HCT116 (cell line): ENCODE measurements at regions not wholly inside any gene's neighbourhood (a gene's known extent, or its start where the extent isn't known, plus 50 kb on each side); places are given as distances from the start of the nearest gene placed in this dataset.

Experiments used
- ATAC-seq: fragments of 200-7000 bp; cut with Tn5 transposase; 2 replicates; pipeline ENCODE4 v1.9.1; 2020; ENCODE audit warnings: mild to moderate bottlenecking, moderate library complexity
- BruUV-seq: library from RNA; stranded (reverse); fragments of 400-500 nt; replicated peaks from 2 replicates; lab custom pipeline; 2021; lab: Mats Ljungman, UMichigan
- CTCF ChIA-PET: fragments of 300-600 bp; sonication (Branson Sonifier 250); formaldehyde crosslinking; loops from one replicate; lab custom pipeline; 2021; ENCODE audit warnings: antibody characterized with exemption; lab: Charles Lee
- POLR2A ChIA-PET: fragments of 300-600, 350-600 bp; sonication (Branson Sonifier 250); formaldehyde crosslinking; loops from one replicate; lab custom pipeline; 2021; ENCODE audit warnings: antibody characterized with exemption; lab: Charles Lee
- RAD21 ChIA-PET, 2 experiments: fragments of 300-600 bp; sonication (Branson Sonifier 250); formaldehyde crosslinking; loops; one replicate each; lab custom pipeline; 2023; ENCODE audit warnings: low total read pairs in 2 of 2; ENCODE audit not compliant: uncharacterized antibody in 2 of 2, unreplicated experiment in 2 of 2, low non-redundant PET in 1 of 2; lab: Charles Lee
- DNase-seq: peaks from one replicate; pipeline ENCODE4 v3.0.0-alpha.2; 2010; ENCODE audit warnings: low read depth, low spot score
- H2AFZ ChIP-seq: fragments of 200-600 bp; shearing (Covaris generic), sonication (generic); 2 replicates; pipeline ENCODE4 v1.6.1; 2017; ENCODE audit warnings: low read depth, mixed run types, mixed read lengths, antibody characterized with exemption, low read length; ENCODE audit not compliant: poor library complexity, severe bottlenecking
- H3K27ac ChIP-seq: 2 replicates; pipeline ENCODE4 v1.5.1; 2012; ENCODE audit warnings: low read depth, low read length
- H3K27me3 ChIP-seq: fragments of 200-600 bp; sonication (generic); 2 replicates; pipeline ENCODE4 v1.6.1; 2016; ENCODE audit warnings: mixed run types, low read length, mixed read lengths; ENCODE audit not compliant: insufficient read depth
- H3K36me3 ChIP-seq, 2 experiments: fragments of 200-500 bp in 1 of 2; fragments of 200-600 bp in 1 of 2; sonication (Bioruptor generic) in 1 of 2; sonication (generic) in 1 of 2; 2 replicates each; pipeline versions ENCODE4 v1.5.1 to v1.6.1; 2014 to 2016; ENCODE audit warnings: low read length in 2 of 2, inconsistent platforms in 1 of 2, mixed read lengths in 1 of 2, mixed run types in 1 of 2; ENCODE audit not compliant: insufficient read depth in 2 of 2, control insufficient read depth in 1 of 2
- H3K4me1 ChIP-seq, 2 experiments: fragments of 200-600 bp in 1 of 2; sonication (generic) in 1 of 2; 2 replicates each; pipeline versions ENCODE4 v1.5.1 to v1.6.1; 2012 to 2017; ENCODE audit warnings: low read length in 2 of 2, inconsistent platforms in 1 of 2, mild to moderate bottlenecking in 1 of 2, mixed read lengths in 1 of 2, mixed run types in 1 of 2, moderate library complexity in 1 of 2; ENCODE audit not compliant: insufficient read depth in 2 of 2, control insufficient read depth in 1 of 2
- H3K4me2 ChIP-seq: fragments of 200-600 bp; sonication (generic); 2 replicates; pipeline ENCODE4 v1.6.1; 2017; ENCODE audit warnings: mixed run types, low read length, mixed read lengths
- H3K4me3 ChIP-seq, 2 experiments: fragments of 200-600 bp in 1 of 2; sonication (generic) in 1 of 2; replicated peaks in 1 of 2; 2 replicates each; pipeline ENCODE4 v1.5.1; 2011 to 2016; ENCODE audit warnings: low read length in 2 of 2, control low read depth in 1 of 2, low read depth in 1 of 2, mild to moderate bottlenecking in 1 of 2, mixed read lengths in 1 of 2, mixed run types in 1 of 2
- H3K79me2 ChIP-seq: fragments of 200-600 bp; sonication (generic); 2 replicates; pipeline ENCODE4 v1.6.1; 2017; ENCODE audit warnings: mild to moderate bottlenecking, mixed run types, low read length, moderate library complexity, mixed read lengths; ENCODE audit not compliant: insufficient read depth
- H3K9ac ChIP-seq: fragments of 200-600 bp; sonication (generic); 2 replicates; pipeline ENCODE4 v1.6.1; 2016; ENCODE audit warnings: low read length, mixed read lengths
- H3K9me2 ChIP-seq: fragments of 200-600 bp; sonication (generic), shearing (Covaris generic); 2 replicates; pipeline ENCODE4 v1.6.1; 2017; ENCODE audit warnings: mixed run types, mild to moderate bottlenecking, moderate library complexity; ENCODE audit not compliant: insufficient read depth
- H3K9me3 ChIP-seq, 2 experiments: fragments of 200-500 bp in 1 of 2; fragments of 200-600 bp in 1 of 2; sonication (Bioruptor generic) in 1 of 2; sonication (generic) in 1 of 2; 2 replicates each; pipeline ENCODE4 v1.6.1; 2014 to 2017; ENCODE audit warnings: low read length in 2 of 2, mixed read lengths in 2 of 2, inconsistent platforms in 1 of 2, low read depth in 1 of 2, mild to moderate bottlenecking in 1 of 2, mixed run types in 1 of 2, moderate library complexity in 1 of 2; ENCODE audit not compliant: control insufficient read depth in 1 of 2, insufficient read depth in 1 of 2
- H4K20me1 ChIP-seq: fragments of 200-600 bp; sonication (generic), shearing (Covaris generic); 2 replicates; pipeline ENCODE4 v1.6.1; 2017; ENCODE audit warnings: mixed run types, mild to moderate bottlenecking, moderate library complexity; ENCODE audit not compliant: insufficient read depth
- CBX3 ChIP-seq: IDR thresholded peaks from 2 replicates; pipeline ENCODE4 v1.6.1; 2012; ENCODE audit warnings: low read depth
- CEBPB ChIP-seq: IDR thresholded peaks from 2 replicates; pipeline ENCODE4 v1.6.1; 2012; ENCODE audit warnings: low read depth
- EGR1 ChIP-seq: IDR thresholded peaks from 2 replicates; pipeline ENCODE4 v1.6.1; 2012; ENCODE audit warnings: low read depth
- ELF1 ChIP-seq: IDR thresholded peaks from 2 replicates; pipeline ENCODE4 v1.6.1; 2012; ENCODE audit warnings: low read depth, borderline replicate concordance
- EZH2 ChIP-seq: fragments of 200-600 bp; sonication (generic); IDR thresholded peaks from 2 replicates; pipeline ENCODE4 v1.6.1; 2017; ENCODE audit warnings: antibody characterized with exemption, mixed run types
- FOSL1 ChIP-seq: IDR thresholded peaks from 2 replicates; pipeline ENCODE4 v1.6.1; 2012; ENCODE audit warnings: low read depth
- MAX ChIP-seq: IDR thresholded peaks from 2 replicates; pipeline ENCODE4 v1.6.1; 2012
- POLR2AphosphoS5 ChIP-seq: IDR thresholded peaks from 2 replicates; pipeline ENCODE4 v1.6.1; 2011; ENCODE audit warnings: mild to moderate bottlenecking, low read depth, low read length, moderate library complexity
- SIN3A ChIP-seq: IDR thresholded peaks from 2 replicates; pipeline ENCODE4 v1.6.1; 2012; ENCODE audit warnings: low read depth
- TCF7L2 ChIP-seq: IDR thresholded peaks from 2 replicates; pipeline ENCODE4 v1.7.0; 2011; ENCODE audit warnings: borderline replicate concordance, inconsistent platforms; ENCODE audit not compliant: insufficient read depth, insufficient read length; ENCODE audit errors: extremely low read depth
- intact Hi-C: fragments of 100-400 bp; cut with micrococcal nuclease; formaldehyde crosslinking; loops from 2 replicates; pipeline ENCODE4 v1.10.0; 2022
- TF ChIP-seq, protein P1 (sequence below): IDR thresholded peaks from 2 replicates; pipeline ENCODE4 v1.6.1; 2012; ENCODE audit warnings: low read depth
- TF ChIP-seq, protein P2 (sequence below), 3 experiments: fragments of 200-600 bp in 1 of 3; sonication (generic) in 1 of 3; IDR thresholded peaks in 2 of 3; conservative IDR thresholded peaks in 1 of 3; 2 replicates each; pipeline ENCODE4 v1.5.1; 2012 to 2017; ENCODE audit warnings: low read depth in 2 of 3, low read length in 2 of 3, antibody characterized with exemption in 1 of 3, borderline replicate concordance in 1 of 3, control low read depth in 1 of 3, mild to moderate bottlenecking in 1 of 3, mixed read lengths in 1 of 3, mixed run types in 1 of 3, moderate library complexity in 1 of 3; ENCODE audit not compliant: insufficient read depth in 1 of 3

- TF ChIP-seq, protein P1, sequence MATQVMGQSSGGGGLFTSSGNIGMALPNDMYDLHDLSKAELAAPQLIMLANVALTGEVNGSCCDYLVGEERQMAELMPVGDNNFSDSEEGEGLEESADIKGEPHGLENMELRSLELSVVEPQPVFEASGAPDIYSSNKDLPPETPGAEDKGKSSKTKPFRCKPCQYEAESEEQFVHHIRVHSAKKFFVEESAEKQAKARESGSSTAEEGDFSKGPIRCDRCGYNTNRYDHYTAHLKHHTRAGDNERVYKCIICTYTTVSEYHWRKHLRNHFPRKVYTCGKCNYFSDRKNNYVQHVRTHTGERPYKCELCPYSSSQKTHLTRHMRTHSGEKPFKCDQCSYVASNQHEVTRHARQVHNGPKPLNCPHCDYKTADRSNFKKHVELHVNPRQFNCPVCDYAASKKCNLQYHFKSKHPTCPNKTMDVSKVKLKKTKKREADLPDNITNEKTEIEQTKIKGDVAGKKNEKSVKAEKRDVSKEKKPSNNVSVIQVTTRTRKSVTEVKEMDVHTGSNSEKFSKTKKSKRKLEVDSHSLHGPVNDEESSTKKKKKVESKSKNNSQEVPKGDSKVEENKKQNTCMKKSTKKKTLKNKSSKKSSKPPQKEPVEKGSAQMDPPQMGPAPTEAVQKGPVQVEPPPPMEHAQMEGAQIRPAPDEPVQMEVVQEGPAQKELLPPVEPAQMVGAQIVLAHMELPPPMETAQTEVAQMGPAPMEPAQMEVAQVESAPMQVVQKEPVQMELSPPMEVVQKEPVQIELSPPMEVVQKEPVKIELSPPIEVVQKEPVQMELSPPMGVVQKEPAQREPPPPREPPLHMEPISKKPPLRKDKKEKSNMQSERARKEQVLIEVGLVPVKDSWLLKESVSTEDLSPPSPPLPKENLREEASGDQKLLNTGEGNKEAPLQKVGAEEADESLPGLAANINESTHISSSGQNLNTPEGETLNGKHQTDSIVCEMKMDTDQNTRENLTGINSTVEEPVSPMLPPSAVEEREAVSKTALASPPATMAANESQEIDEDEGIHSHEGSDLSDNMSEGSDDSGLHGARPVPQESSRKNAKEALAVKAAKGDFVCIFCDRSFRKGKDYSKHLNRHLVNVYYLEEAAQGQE, result no peak
- TF ChIP-seq ELF1, result no peak
- no peak for TF ChIP-seq MAX
- TF ChIP-seq POLR2AphosphoS5, result no peak
- no peak for TF ChIP-seq CBX3
These were observed 267.4 kb upstream of the VLDLR start (continued) for GRCh38 chr9:2354216-2354615.

GRCh38 chr9:2354856-2355696 lies 266.5 kb upstream of the VLDLR start:
- no peak for DNase-seq
- H2AFZ ChIP-seq, result no peak overlapping the region
- no TSS peak for BruUV-seq
- no peaks in the 10 kb centered on the region for H3K4me1 ChIP-seq
- intact Hi-C loops, result no loop called here
- ChIA-PET POLR2A (no interaction called here), RAD21 (no interaction called here), CTCF (no interaction called here)
- H3K27ac ChIP-seq, result no peak overlapping the region
- ATAC-seq, result no peak
- H3K9me3 ChIP-seq, result no peaks in the 10 kb centered on the region
- no peaks in the 10 kb centered on the region for H4K20me1 ChIP-seq
- H3K79me2 ChIP-seq, result no peaks in the 10 kb centered on the region
- no peaks in the 10 kb centered on the region for H3K36me3 ChIP-seq
- no peak overlapping the region for H3K9ac ChIP-seq
- H3K27me3 ChIP-seq, result no peaks in the 10 kb centered on the region
- no peaks in the 10 kb centered on the region for H3K9me2 ChIP-seq
- H3K4me3 ChIP-seq, result no peak overlapping the region
- H3K4me2 ChIP-seq, result no peak overlapping the region
- TF ChIP-seq EZH2, result no peak
- no peak for TF ChIP-seq SIN3A
- TF ChIP-seq CEBPB, result no peak
- no peak for TF ChIP-seq TCF7L2
- TF ChIP-seq FOSL1, result no peak
- TF ChIP-seq, protein P1, result no peak
- TF ChIP-seq EGR1, result no peak
- TF ChIP-seq, protein P2, sequence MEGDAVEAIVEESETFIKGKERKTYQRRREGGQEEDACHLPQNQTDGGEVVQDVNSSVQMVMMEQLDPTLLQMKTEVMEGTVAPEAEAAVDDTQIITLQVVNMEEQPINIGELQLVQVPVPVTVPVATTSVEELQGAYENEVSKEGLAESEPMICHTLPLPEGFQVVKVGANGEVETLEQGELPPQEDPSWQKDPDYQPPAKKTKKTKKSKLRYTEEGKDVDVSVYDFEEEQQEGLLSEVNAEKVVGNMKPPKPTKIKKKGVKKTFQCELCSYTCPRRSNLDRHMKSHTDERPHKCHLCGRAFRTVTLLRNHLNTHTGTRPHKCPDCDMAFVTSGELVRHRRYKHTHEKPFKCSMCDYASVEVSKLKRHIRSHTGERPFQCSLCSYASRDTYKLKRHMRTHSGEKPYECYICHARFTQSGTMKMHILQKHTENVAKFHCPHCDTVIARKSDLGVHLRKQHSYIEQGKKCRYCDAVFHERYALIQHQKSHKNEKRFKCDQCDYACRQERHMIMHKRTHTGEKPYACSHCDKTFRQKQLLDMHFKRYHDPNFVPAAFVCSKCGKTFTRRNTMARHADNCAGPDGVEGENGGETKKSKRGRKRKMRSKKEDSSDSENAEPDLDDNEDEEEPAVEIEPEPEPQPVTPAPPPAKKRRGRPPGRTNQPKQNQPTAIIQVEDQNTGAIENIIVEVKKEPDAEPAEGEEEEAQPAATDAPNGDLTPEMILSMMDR (IDR thresholded peaks at IDR 0.05 in 2 of 3, conservative IDR thresholded peaks at IDR 0.05 in 1 of 3; ENCODE audit: borderline replicate concordance in 1 of 3, insufficient read depth in 1 of 3, low read depth in 2 of 3, low read length in 2 of 3), result no peak
